ENCODE measurements at regions not wholly inside any gene's neighbourhood (a gene's known extent, or its start where the extent isn't known, plus 50 kb on each side); places are given as distances from the start of the nearest gene placed in this dataset.

DNA sequence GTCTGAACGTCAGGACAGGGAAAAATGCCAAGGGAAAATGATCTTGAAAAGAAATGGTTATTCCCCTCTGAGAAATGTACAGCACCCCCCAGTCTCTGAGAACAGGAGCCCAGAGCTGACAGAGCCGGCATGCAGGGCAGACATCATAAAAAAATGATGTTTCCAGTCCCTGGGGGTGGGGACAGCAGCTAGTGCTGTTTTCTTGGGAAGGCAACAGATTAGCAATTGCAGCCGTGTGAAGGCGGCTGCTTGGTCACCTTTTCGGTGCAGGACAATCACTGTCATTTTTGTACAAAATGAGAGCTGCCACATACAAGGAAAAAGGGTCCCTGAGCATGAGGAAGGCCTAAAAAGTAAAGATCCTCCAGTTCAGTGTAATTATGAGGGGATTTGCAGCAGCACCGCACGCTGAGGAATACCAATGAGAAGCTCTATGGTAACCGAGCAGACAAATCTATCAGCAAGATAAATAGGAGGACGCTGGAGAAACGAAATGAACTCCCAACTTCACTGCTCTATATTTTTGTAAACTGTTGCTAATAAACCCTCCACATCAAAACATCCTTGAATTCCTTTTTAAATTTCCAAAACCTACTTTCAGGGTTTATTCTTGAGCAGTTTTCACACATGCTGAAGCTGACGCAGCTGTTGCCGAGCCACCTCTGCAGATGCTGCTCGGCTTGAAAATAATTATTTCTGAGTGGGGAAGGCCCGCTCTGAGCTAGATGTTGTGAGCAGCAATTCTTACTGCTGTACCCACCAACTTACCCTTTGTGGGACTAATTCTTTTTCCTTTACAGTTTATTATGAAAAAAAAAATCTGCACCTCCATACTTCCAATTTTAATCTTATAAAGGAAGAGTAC, 98.2 kb upstream of the NEBL start:
- no peak overlapping the region for H3K4me3 ChIP-seq (ENCODE audit: low read length)
- DNase-seq (ENCODE audit: low read depth) = no peak
- TF ChIP-seq, protein P1, sequence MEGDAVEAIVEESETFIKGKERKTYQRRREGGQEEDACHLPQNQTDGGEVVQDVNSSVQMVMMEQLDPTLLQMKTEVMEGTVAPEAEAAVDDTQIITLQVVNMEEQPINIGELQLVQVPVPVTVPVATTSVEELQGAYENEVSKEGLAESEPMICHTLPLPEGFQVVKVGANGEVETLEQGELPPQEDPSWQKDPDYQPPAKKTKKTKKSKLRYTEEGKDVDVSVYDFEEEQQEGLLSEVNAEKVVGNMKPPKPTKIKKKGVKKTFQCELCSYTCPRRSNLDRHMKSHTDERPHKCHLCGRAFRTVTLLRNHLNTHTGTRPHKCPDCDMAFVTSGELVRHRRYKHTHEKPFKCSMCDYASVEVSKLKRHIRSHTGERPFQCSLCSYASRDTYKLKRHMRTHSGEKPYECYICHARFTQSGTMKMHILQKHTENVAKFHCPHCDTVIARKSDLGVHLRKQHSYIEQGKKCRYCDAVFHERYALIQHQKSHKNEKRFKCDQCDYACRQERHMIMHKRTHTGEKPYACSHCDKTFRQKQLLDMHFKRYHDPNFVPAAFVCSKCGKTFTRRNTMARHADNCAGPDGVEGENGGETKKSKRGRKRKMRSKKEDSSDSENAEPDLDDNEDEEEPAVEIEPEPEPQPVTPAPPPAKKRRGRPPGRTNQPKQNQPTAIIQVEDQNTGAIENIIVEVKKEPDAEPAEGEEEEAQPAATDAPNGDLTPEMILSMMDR (conservative IDR thresholded peaks at IDR 0.05; ENCODE audit: low read depth, low read length) = no peak

GRCh38 chr10:20993830-20994527, 96.9 kb upstream of the NEBL start:
- H3K4me3 ChIP-seq (ENCODE audit: low read length) = no peak overlapping the region
- peak; percentile 42 for DNase-seq (ENCODE audit: low read depth)
- TF ChIP-seq, protein P1 (conservative IDR thresholded peaks at IDR 0.05; ENCODE audit: low read depth, low read length) = no peak

GRCh38 chr10:20993389-20993788, 96.3 kb upstream of the NEBL start:
- no peak overlapping the region for H3K4me3 ChIP-seq (ENCODE audit: low read length)
- TF ChIP-seq, protein P1 (conservative IDR thresholded peaks at IDR 0.05; ENCODE audit: low read depth, low read length) = no peak
- peak; percentile 89 for DNase-seq (ENCODE audit: low read depth)

DNA sequence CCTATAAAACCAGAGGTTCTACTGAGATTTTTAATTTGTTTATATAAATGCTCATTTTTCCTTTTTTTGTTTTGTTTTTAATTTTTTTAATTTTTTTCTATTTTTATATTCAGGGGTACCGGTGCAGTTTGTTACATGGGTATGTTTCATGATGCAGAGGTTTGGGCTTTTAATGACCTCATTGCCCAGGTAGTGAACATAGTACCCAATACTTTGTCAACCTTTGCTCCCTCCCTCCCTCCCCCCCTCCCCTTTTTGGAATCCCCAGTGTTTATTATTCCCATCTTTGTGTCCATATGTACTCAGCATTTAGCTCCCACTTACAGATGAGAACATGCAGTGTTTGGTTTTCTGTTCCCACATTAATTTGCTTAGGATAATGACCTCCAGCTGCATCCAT, 94.4 kb upstream of the NEBL start:
- H3K4me3 ChIP-seq (ENCODE audit: low read length) = no peak overlapping the region
- DNase-seq (ENCODE audit: low read depth) = no peak
- TF ChIP-seq, protein P1 (conservative IDR thresholded peaks at IDR 0.05; ENCODE audit: low read depth, low read length) = no peak

DNA sequence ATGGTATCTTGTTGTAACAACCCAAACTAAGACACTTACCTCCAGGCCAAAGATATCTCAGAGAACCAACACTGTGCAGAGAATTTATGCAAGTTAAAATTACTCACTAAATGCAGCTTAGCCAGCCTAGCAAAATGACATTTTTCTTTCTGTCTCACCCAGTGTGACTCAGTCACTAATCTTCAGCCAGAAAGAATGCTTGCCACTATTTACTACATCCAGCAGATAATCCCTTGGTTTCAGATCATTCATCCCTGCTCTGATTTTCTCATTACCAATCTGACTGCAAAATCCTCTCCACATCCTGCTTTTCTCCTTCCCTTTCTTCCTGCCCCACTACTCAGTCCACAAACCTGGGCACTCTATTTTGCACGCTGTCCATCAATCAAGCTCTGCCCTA, 93.5 kb upstream of the NEBL start:
- TF ChIP-seq, protein P1 (conservative IDR thresholded peaks at IDR 0.05; ENCODE audit: low read depth, low read length) = no peak
- DNase-seq (ENCODE audit: low read depth) = peak; percentile 96
- no peak overlapping the region for H3K4me3 ChIP-seq (ENCODE audit: low read length)

GRCh38 chr10:20988357-20988983, 91.4 kb upstream of the NEBL start:
- TF ChIP-seq, protein P1 (conservative IDR thresholded peaks at IDR 0.05; ENCODE audit: low read depth, low read length) = no peak
- no peak for DNase-seq (ENCODE audit: low read depth)
- H3K4me3 ChIP-seq (ENCODE audit: low read length) = no peak overlapping the region

Measured in retinal pigment epithelial cell (primary cell).